ENCODE measurements at regions not wholly inside any gene's neighbourhood (a gene's known extent, or its start where the extent isn't known, plus 50 kb on each side); places are given as distances from the start of the nearest gene placed in this dataset.

GRCh38 chr1:221078260-221078965 is 199.2 kb downstream of the HLX start:
- Mint-ChIP-seq H3K4me3 (no peak overlapping the region), H3K27me3 (ENCODE audit: low read depth in 3 of 3) (peaks cover 2% of the 10 kb centered on the region in 3 donors), H3K36me3 (peaks cover 0 to 3% of the 10 kb centered on the region in 2 donors), H3K9me3 (peaks cover 0 to 3% (median 0%) of the 10 kb centered on the region in 7 donors), H3K27ac (no peak overlapping the region), H3K4me1 (peaks cover 24% of the 10 kb centered on the region)
- Histone ChIP-seq H3K36me3 (replicated peaks in 1 of 2; ENCODE audit: control insufficient read depth in 1 of 2, insufficient read depth in 2 of 2, low read length in 2 of 2) (no peaks in the 10 kb centered on the region), H3K27me3 (ENCODE audit: control insufficient read depth in 2 of 2, insufficient read depth in 2 of 2, low read length in 2 of 2) (no peaks in the 10 kb centered on the region), H3K4me1 (ENCODE audit: control insufficient read depth in 1 of 2, insufficient read depth in 2 of 2, low read length in 2 of 2) (peaks cover 23 to 26% of the 10 kb centered on the region in 2 donors), H3K79me2 (ENCODE audit: insufficient read depth, low read length) (no peaks in the 10 kb centered on the region), H3K9me3 (replicated peaks in 1 of 2; ENCODE audit: control insufficient read depth in 1 of 2, insufficient read depth in 1 of 2, low read length in 2 of 2) (no peaks in the 10 kb centered on the region), H3K4me3 (replicated peaks in 1 of 3; ENCODE audit: low read depth in 2 of 3, low read length in 3 of 3) (no peak overlapping the region), H4K20me1 (ENCODE audit: insufficient read depth, low read length) (no peaks in the 10 kb centered on the region), H2AFZ (ENCODE audit: insufficient read depth, low read depth, low read length, poor library complexity, severe bottlenecking) (no peak overlapping the region), H3K4me2 (replicated peaks; ENCODE audit: extremely low read depth, low read length, poor library complexity, severe bottlenecking) (no peak overlapping the region), H3K9ac (ENCODE audit: insufficient read depth, low read length, poor library complexity, severe bottlenecking) (no peak overlapping the region), H3K27ac (ENCODE audit: low read depth in 1 of 2, low read length in 2 of 2) (no peak overlapping the region)
- no peak for TF ChIP-seq CTCF (IDR thresholded peaks at IDR 0.05)
- no peak for DNase-seq
- 100% methylated on average over 1 of the region's 1 CpG for WGBS (ENCODE audit: insufficient coverage)
- intact Hi-C loops (cut with micrococcal nuclease) = no loop called here

DNA sequence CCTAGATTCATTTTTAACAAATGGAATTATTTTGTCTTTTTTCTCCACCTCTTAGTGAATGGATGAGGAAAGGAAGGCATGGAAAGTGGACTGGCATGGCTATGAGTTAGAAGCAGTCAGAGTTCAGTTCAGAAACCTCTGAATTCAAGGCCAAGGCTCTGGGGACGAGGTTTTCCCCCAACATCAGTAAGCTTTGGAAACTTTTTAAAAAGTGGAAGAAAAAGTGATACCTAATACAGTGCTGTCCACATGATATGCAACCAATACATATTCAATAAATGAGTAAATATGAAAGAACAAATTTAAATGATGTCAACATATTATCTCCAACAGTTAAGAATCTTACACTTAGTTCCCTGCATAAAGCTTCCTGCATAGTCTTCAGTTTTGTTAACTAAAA is 204.7 kb downstream of the HLX start:
- no peaks in the 10 kb centered on the region for H3K36me3 ChIP-seq (replicated peaks in 1 of 2; ENCODE audit: control insufficient read depth in 1 of 2, insufficient read depth in 2 of 2, low read length in 2 of 2)
- DNase-seq = no peak
- H3K9me3 Mint-ChIP-seq = peaks cover 0 to 2% (median 0%) of the 10 kb centered on the region in 7 donors
- H3K9ac ChIP-seq (ENCODE audit: insufficient read depth, low read length, poor library complexity, severe bottlenecking) = no peak overlapping the region
- no peak overlapping the region for H3K27ac Mint-ChIP-seq
- peaks cover 0 to 2% of the 10 kb centered on the region in 2 donors for H3K36me3 Mint-ChIP-seq
- intact Hi-C loops (cut with micrococcal nuclease) = no loop called here
- no peak for TF ChIP-seq CTCF (IDR thresholded peaks at IDR 0.05)
- H3K4me1 ChIP-seq (ENCODE audit: control insufficient read depth in 1 of 2, insufficient read depth in 2 of 2, low read length in 2 of 2) = peaks cover 14 to 18% of the 10 kb centered on the region in 2 donors
- peaks cover 2 to 3% (median 2%) of the 10 kb centered on the region in 3 donors for H3K27me3 Mint-ChIP-seq (ENCODE audit: low read depth in 3 of 3)
- WGBS (ENCODE audit: insufficient coverage) = no CpG with 5 or more reads among the region's 1 CpG
- no peak overlapping the region for H3K4me3 Mint-ChIP-seq
- H3K27me3 ChIP-seq (ENCODE audit: control insufficient read depth in 2 of 2, insufficient read depth in 2 of 2, low read length in 2 of 2) = no peaks in the 10 kb centered on the region
- H2AFZ ChIP-seq (ENCODE audit: insufficient read depth, low read depth, low read length, poor library complexity, severe bottlenecking) = no peak overlapping the region
- peaks cover 22% of the 10 kb centered on the region for H3K4me1 Mint-ChIP-seq
- no peaks in the 10 kb centered on the region for H3K79me2 ChIP-seq (ENCODE audit: insufficient read depth, low read length)
- H3K27ac ChIP-seq (ENCODE audit: low read depth in 1 of 2, low read length in 2 of 2) = no peak overlapping the region
- no peaks in the 10 kb centered on the region for H3K9me3 ChIP-seq (replicated peaks in 1 of 2; ENCODE audit: control insufficient read depth in 1 of 2, insufficient read depth in 1 of 2, low read length in 2 of 2)
- H3K4me3 ChIP-seq (replicated peaks in 1 of 3; ENCODE audit: low read depth in 2 of 3, low read length in 3 of 3) = no peak overlapping the region
- no peaks in the 10 kb centered on the region for H4K20me1 ChIP-seq (ENCODE audit: insufficient read depth, low read length)
- H3K4me2 ChIP-seq (replicated peaks; ENCODE audit: extremely low read depth, low read length, poor library complexity, severe bottlenecking) = no peak overlapping the region

Data from CD14-positive monocyte (primary cell).